H1 (cell line): ENCODE measurements at regions not wholly inside any gene's neighbourhood (a gene's known extent, or its start where the extent isn't known, plus 50 kb on each side); places are given as distances from the start of the nearest gene placed in this dataset.

Experiments used
- CTCF ChIA-PET: fragments of 300-600 bp; sonication (Branson Sonifier 250); formaldehyde crosslinking; loops from one replicate; lab custom pipeline; 2021; ENCODE audit not compliant: partially characterized antibody; lab: Charles Lee
- POLR2A ChIA-PET: fragments of 300-600 bp; sonication (Branson Sonifier 250); formaldehyde crosslinking; loops from one replicate; lab custom pipeline; 2021; ENCODE audit warnings: inconsistent platforms; ENCODE audit not compliant: partially characterized antibody; lab: Charles Lee
- DNase-seq, 2 experiments: peaks; one replicate each; pipeline versions ENCODE4 v3.0.0 to v3.0.0-alpha.2; 2010 to 2022; ENCODE audit warnings: low spot score in 2 of 2, low read depth in 1 of 2, mixed read lengths in 1 of 2
- FAIRE-seq: peaks from 2 replicates; lab custom pipeline; 2011; peaks lifted over from hg19 to GRCh38; lab: Jason Lieb, UNC
- H2AFZ ChIP-seq: 2 replicates; pipeline ENCODE4 v1.8.1; 2012; ENCODE audit warnings: low read length, inconsistent platforms
- H2AK5ac ChIP-seq: 2 replicates; pipeline ENCODE4 v1.6.1; 2013; ENCODE audit warnings: low read depth, low read length
- H2BK120ac ChIP-seq: replicated peaks from 2 replicates; pipeline ENCODE3; 2013; ENCODE audit warnings: low read depth, low read length, inconsistent platforms
- H2BK12ac ChIP-seq: 2 replicates; pipeline ENCODE4 v1.6.1; 2013; ENCODE audit warnings: low read depth, low read length
- H2BK15ac ChIP-seq: 2 replicates; pipeline ENCODE4 v1.6.1; 2013; ENCODE audit warnings: low read length
- H2BK20ac ChIP-seq: 2 replicates; pipeline ENCODE4 v1.6.1; 2013; ENCODE audit warnings: low read length
- H2BK5ac ChIP-seq: 2 replicates; pipeline ENCODE4 v1.6.1; 2013; ENCODE audit warnings: low read depth, low read length
- H3K14ac ChIP-seq: 2 replicates; pipeline ENCODE4 v1.6.1; 2013; ENCODE audit warnings: inconsistent platforms; ENCODE audit not compliant: insufficient read length
- H3K18ac ChIP-seq: 2 replicates; pipeline ENCODE4 v1.6.1; 2013; ENCODE audit warnings: low read length; ENCODE audit errors: extremely low read depth
- H3K23ac ChIP-seq: 2 replicates; pipeline ENCODE4 v1.6.1; 2013; ENCODE audit warnings: inconsistent platforms; ENCODE audit not compliant: insufficient read length
- H3K23me2 ChIP-seq: 2 replicates; pipeline ENCODE4 v1.6.1; 2013; ENCODE audit warnings: low read depth, low read length
- H3K27ac ChIP-seq: 2 replicates; pipeline ENCODE4 v1.6.1; 2011; ENCODE audit warnings: low read depth, low read length, inconsistent platforms
- H3K27me3 ChIP-seq, 4 experiments: replicated peaks in 1 of 4; 1 replicate in 1 of 4; 2 replicates in 3 of 4; pipeline versions ENCODE4 v1.6.1 to v1.8.1; 2011 to 2013; ENCODE audit warnings: low read length in 3 of 4, mild to moderate bottlenecking in 3 of 4, inconsistent platforms in 2 of 4, mixed read lengths in 2 of 4, moderate library complexity in 1 of 4; ENCODE audit not compliant: control insufficient read depth in 3 of 4, insufficient read depth in 3 of 4; ENCODE audit errors: extremely low read depth in 1 of 4
- H3K36me3 ChIP-seq, 4 experiments: 2 replicates each; pipeline versions ENCODE4 v1.6.1 to v1.8.1; 2011 to 2013; ENCODE audit warnings: mild to moderate bottlenecking in 4 of 4, low read length in 3 of 4, moderate library complexity in 2 of 4, control low read depth in 1 of 4, inconsistent platforms in 1 of 4; ENCODE audit not compliant: insufficient read depth in 4 of 4, control insufficient read depth in 2 of 4
- H3K4ac ChIP-seq: replicated peaks from 2 replicates; pipeline ENCODE3; 2013; ENCODE audit warnings: low read length, low read depth, mixed read lengths, inconsistent platforms; ENCODE audit not compliant: insufficient read length
- H3K4me1 ChIP-seq, 4 experiments: replicated peaks in 1 of 4; 1 replicate in 1 of 4; 2 replicates in 3 of 4; pipeline versions ENCODE4 v1.6.1 to v1.8.1; 2011 to 2013; ENCODE audit warnings: low read length in 3 of 4, inconsistent platforms in 2 of 4, mixed read lengths in 1 of 4; ENCODE audit not compliant: insufficient read depth in 4 of 4, control insufficient read depth in 3 of 4
- H3K4me2 ChIP-seq, 2 experiments: 2 replicates each; pipeline versions ENCODE4 v1.6.1 to v1.8.1; 2011 to 2013; ENCODE audit warnings: low read depth in 2 of 2, low read length in 2 of 2, control low read depth in 1 of 2, inconsistent platforms in 1 of 2, mild to moderate bottlenecking in 1 of 2; ENCODE audit not compliant: insufficient read depth in 1 of 2
- H3K4me3 ChIP-seq, 4 experiments: fragments of 200-600, 300-600 bp in 1 of 4; sonication (generic), shearing (Covaris generic), sonication (Bioruptor Twin) in 1 of 4; 2 replicates each; pipeline versions ENCODE4 v1.5.1 to v1.8.1; 2011 to 2016; ENCODE audit warnings: low read length in 4 of 4, low read depth in 3 of 4, control low read depth in 2 of 4, inconsistent platforms in 2 of 4, mild to moderate bottlenecking in 2 of 4, mixed read lengths in 1 of 4, moderate library complexity in 1 of 4; ENCODE audit not compliant: insufficient read depth in 2 of 4; ENCODE audit errors: extremely low read depth in 1 of 4
- H3K56ac ChIP-seq: replicated peaks from 2 replicates; pipeline ENCODE3; 2013; ENCODE audit warnings: low read depth, mild to moderate bottlenecking, mixed read lengths, low read length, inconsistent platforms; ENCODE audit not compliant: insufficient read length
- H3K79me1 ChIP-seq: 2 replicates; pipeline ENCODE4 v1.6.1; 2013; ENCODE audit warnings: low read depth, low read length, control low read depth
- H3K79me2 ChIP-seq, 2 experiments: 2 replicates each; pipeline versions ENCODE4 v1.6.1 to v1.8.1; 2012 to 2013; ENCODE audit warnings: low read length in 2 of 2, mild to moderate bottlenecking in 2 of 2, inconsistent platforms in 1 of 2; ENCODE audit not compliant: insufficient read depth in 2 of 2, control insufficient read depth in 1 of 2
- H3K9ac ChIP-seq, 4 experiments: replicated peaks in 1 of 4; 1 replicate in 1 of 4; 2 replicates in 3 of 4; pipeline versions ENCODE4 v1.6.1 to v1.8.1; 2011 to 2013; ENCODE audit warnings: low read depth in 3 of 4, low read length in 3 of 4, control low read depth in 2 of 4, mild to moderate bottlenecking in 2 of 4, moderate library complexity in 2 of 4, inconsistent platforms in 1 of 4; ENCODE audit errors: extremely low read depth in 1 of 4
- H3K9me3 ChIP-seq, 2 experiments: 2 replicates each; pipeline versions ENCODE4 v1.6.1 to v1.8.1; 2012 to 2013; ENCODE audit warnings: mild to moderate bottlenecking in 2 of 2, moderate library complexity in 2 of 2, control low read depth in 1 of 2, inconsistent platforms in 1 of 2, low read depth in 1 of 2, low read length in 1 of 2, mixed read lengths in 1 of 2; ENCODE audit not compliant: insufficient read depth in 2 of 2
- H4K20me1 ChIP-seq, 2 experiments: replicated peaks in 1 of 2; 2 replicates each; pipeline versions ENCODE3 to v1.8.1; 2011 to 2013; ENCODE audit warnings: inconsistent platforms in 2 of 2, low read length in 2 of 2, mild to moderate bottlenecking in 1 of 2; ENCODE audit not compliant: insufficient read depth in 2 of 2, control insufficient read depth in 1 of 2
- H4K5ac ChIP-seq: 2 replicates; pipeline ENCODE4 v1.6.1; 2013; ENCODE audit warnings: low read length, low read depth, mixed read lengths, inconsistent platforms; ENCODE audit not compliant: insufficient read length
- H4K8ac ChIP-seq: 2 replicates; pipeline ENCODE4 v1.8.0; 2013; ENCODE audit warnings: mild to moderate bottlenecking, moderate library complexity, low read length, inconsistent platforms; ENCODE audit not compliant: insufficient read depth; ENCODE audit errors: extremely low read depth
- H4K91ac ChIP-seq: replicated peaks from 2 replicates; pipeline ENCODE3; 2013; ENCODE audit warnings: low read length, mixed read lengths, inconsistent platforms; ENCODE audit not compliant: insufficient read length
- ASH2L ChIP-seq: fragments of 200-600, 300-600 bp; sonication (generic); IDR thresholded peaks from one replicate; pipeline ENCODE4 v1.7.1; 2017; ENCODE audit warnings: low read length
- CHD2 ChIP-seq: IDR thresholded peaks from 2 replicates; pipeline ENCODE4 v1.6.1; 2012; ENCODE audit warnings: low read length, improper control_type of control experiment
- NRF1 ChIP-seq: IDR thresholded peaks from 2 replicates; pipeline ENCODE4 v1.6.1; 2011; ENCODE audit warnings: mild to moderate bottlenecking, low read depth, low read length, improper control_type of control experiment
- RFX5 ChIP-seq: IDR thresholded peaks from 2 replicates; pipeline ENCODE4 v1.6.1; 2011; ENCODE audit warnings: low read depth, low read length, improper control_type of control experiment, borderline replicate concordance
- SAP30 ChIP-seq: fragments of 300-600 bp; sonication (generic); IDR thresholded peaks from 2 replicates; pipeline ENCODE4 v1.7.1; 2012; ENCODE audit warnings: low read length, moderate library complexity, mild to moderate bottlenecking, inconsistent platforms; ENCODE audit not compliant: insufficient read depth, insufficient replicate concordance
- SIRT6 ChIP-seq: IDR thresholded peaks from one replicate; pipeline ENCODE4 v1.7.1; 2012; ENCODE audit warnings: low read length, inconsistent platforms
- WGBS, 2 experiments: shearing (Covaris generic) in 1 of 2; methylation state at CpG; one replicate each; pipeline versions ENCODE4 v1.1.6 to v1.1.7; 2013 to 2015; ENCODE audit warnings: low lambda C conversion rate in 2 of 2, mixed read lengths in 2 of 2, inconsistent platforms in 1 of 2, low coverage in 1 of 2, missing lambda C conversion rate in 1 of 2; ENCODE audit not compliant: insufficient replicate concordance in 2 of 2, insufficient coverage in 1 of 2, insufficient read length in 1 of 2; ENCODE audit errors: extremely low coverage in 1 of 2, missing lambda C conversion rate in 1 of 2; 5-methylcytosine and 5-hydroxymethylcytosine counted together

DNA sequence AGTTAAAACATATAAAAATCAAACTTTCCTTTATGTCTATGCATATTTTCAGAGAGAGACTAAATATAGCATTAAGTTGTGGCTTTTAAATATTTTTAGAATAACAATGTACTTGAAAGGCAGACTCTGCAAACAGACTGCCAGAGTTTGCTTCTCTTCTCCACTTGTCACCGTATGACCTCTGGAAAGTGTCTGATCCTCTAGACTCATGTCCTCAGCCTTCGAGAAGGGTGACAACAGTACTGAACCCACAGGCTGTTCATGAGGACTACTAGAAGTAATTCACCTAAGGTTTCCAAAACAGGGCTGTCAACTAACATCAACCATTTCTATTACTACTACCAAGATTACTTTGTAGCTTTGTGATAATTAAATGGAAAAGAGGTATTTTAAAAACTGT, 167.7 kb upstream of the TBCA start:
- no peak for FAIRE-seq
- no peak for TF ChIP-seq CHD2
- TF ChIP-seq ASH2L, result no peak
- no peak for TF ChIP-seq SIRT6
- TF ChIP-seq NRF1, result no peak
- TF ChIP-seq SAP30, result no peak
- TF ChIP-seq RFX5, result no peak

More for the DNA sequence above, 167.7 kb upstream of the TBCA start:
- no peak overlapping the region for H4K5ac ChIP-seq
- H3K4ac ChIP-seq, result no peak overlapping the region
- H2BK120ac ChIP-seq, result no peak overlapping the region
- H2BK20ac ChIP-seq, result no peak overlapping the region
- H3K23me2 ChIP-seq, result no peaks in the 10 kb centered on the region
- no peaks in the 10 kb centered on the region for H4K20me1 ChIP-seq
- no peak overlapping the region for H3K56ac ChIP-seq
- no peak overlapping the region for H2AK5ac ChIP-seq
- no peaks in the 10 kb centered on the region for H3K4me1 ChIP-seq
- H3K18ac ChIP-seq, result no peak overlapping the region
- POLR2A ChIA-PET, result no interaction called here
- no peak overlapping the region for H4K91ac ChIP-seq
- H4K8ac ChIP-seq, result no peak overlapping the region
- no peak overlapping the region for H3K14ac ChIP-seq
- WGBS, 2 experiments, result 79% methylated on average over 2 of the region's 2 CpGs; no CpG with 5 or more reads in 1 of the 2 experiments
- no peak overlapping the region for H3K23ac ChIP-seq
- DNase-seq, result no peak
- no peak overlapping the region for H2AFZ ChIP-seq
- no peaks in the 10 kb centered on the region for H3K9me3 ChIP-seq
- CTCF ChIA-PET, result interaction anchor here (0.8 kb wide), 1 partner anchor 184 kb away, joined by 3 read pairs; no protein-coding TSS in a partner anchor
- H3K36me3 ChIP-seq, result no peaks in the 10 kb centered on the region
- no peak overlapping the region for H2BK15ac ChIP-seq
- no peaks in the 10 kb centered on the region for H3K79me1 ChIP-seq
- no peaks in the 10 kb centered on the region for H3K79me2 ChIP-seq
- no peak overlapping the region for H3K4me2 ChIP-seq
- no peak overlapping the region for H3K4me3 ChIP-seq
- H3K9ac ChIP-seq, result no peak overlapping the region
- H3K27me3 ChIP-seq, result no peaks in the 10 kb centered on the region
- no peak overlapping the region for H2BK5ac ChIP-seq
- H2BK12ac ChIP-seq, result no peak overlapping the region
- H3K27ac ChIP-seq, result no peak overlapping the region
